SIG-M5 (cell line): ENCODE measurements at regions not wholly inside any gene's neighbourhood (a gene's known extent, or its start where the extent isn't known, plus 50 kb on each side); places are given as distances from the start of the nearest gene placed in this dataset.

ENCODE experiments used
- DNase-seq: peaks from one replicate; lab custom pipeline; 2025; lab: John Stamatoyannopoulos, UW

DNA sequence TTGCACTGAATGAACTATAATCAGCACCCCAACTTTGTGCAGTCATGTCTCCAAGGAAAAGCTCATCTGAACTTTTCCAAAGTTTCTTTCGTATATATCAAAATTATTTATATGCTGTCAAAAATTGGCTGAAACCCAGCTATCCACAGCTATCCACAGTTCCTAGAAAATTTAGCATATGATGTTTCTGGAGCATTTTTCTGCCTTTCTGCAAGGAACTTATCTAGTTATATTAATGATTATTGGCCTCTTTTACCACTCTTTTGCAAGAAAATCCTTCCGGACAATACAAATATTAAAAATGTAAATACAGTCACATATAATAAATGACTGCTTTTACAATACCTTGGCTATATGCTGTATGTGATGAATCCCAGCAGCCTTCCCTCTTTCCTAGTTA lies 270.2 kb downstream of the TMEM167A start:
- no peak for DNase-seq

DNA sequence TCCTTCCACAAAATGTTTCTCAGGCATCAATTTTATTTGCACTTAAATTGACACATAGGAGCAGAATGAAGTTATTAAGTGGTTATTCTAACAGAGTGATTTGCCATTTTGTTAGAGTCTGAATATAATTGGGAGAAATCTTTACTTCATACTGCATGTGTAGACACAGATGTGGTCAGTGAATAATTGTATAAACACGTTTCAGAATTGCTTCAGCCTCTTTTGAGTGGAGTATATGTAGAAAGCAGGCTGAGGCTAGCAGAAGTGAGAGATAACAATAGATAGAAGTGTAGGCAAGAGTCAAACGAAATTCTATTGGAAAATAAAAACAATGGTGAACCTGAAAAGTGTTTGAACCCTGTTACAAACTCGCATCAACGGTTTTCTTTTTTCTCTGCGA lies 270.7 kb downstream of the TMEM167A start:
- no peak for DNase-seq

DNA sequence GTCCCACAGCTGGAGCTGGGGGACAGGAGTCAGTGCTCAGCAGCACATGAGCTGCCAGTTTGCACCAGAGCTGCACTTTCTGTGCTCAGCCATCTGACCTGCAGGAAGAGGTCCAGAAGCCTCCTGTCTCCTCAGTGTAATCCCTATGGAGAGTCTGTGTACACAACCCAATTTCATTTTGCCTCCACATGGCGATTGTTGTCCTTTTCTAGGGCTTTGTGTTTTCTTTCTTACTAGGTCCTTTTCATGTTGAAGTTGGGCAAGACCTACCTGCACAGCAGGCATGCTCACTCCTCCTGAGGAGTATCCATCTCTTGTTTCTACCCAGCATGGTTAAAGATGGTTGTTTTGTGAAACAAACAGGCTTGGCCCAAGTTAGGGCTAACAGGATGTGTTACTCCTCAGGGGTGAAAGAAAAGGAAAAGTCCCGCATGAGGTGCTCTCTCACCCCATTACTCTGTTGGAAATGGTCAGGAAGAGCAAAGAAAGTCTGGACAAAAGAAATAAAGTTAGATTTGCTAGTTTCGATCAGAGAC lies 273.0 kb downstream of the TMEM167A start:
- no peak for DNase-seq

DNA sequence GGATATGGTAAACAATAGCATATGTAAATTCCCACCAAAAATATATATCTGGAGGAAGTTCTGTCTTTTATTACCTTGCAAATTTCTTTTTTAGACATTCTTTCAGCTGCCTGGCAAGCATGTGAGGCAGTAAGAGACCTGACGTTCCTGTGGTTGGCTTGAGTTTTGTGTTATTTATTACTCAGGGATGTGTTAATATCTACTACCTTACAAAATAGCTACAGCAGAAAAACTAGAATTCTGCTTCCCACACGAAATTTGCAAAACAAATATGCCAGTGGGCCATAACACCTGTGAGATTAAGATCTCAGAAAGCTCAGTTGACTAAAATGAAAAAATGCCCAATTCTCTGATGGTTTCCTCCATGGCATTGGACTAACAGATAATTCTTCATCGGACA lies 274.2 kb downstream of the TMEM167A start:
- no peak for DNase-seq

DNA sequence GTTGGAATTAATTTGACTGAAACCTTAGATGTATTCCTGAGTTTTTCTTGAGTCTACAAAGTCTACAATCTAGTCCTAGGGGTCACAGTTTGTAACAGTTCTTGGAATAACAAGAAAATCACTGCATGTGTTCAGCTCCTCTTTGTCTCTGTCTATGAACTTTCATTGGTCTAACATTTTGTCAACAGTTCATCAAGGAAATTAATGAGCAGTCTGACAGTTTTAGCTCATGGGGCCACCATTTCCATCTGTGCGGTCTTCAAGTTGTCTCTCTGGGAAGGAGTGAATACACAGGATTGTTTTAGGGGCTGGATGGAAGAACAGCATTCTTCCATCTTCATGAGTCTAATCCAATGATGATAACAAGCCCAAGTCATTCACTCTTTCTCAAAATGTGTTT lies 276.4 kb downstream of the TMEM167A start:
- DNase-seq, result no peak

DNA sequence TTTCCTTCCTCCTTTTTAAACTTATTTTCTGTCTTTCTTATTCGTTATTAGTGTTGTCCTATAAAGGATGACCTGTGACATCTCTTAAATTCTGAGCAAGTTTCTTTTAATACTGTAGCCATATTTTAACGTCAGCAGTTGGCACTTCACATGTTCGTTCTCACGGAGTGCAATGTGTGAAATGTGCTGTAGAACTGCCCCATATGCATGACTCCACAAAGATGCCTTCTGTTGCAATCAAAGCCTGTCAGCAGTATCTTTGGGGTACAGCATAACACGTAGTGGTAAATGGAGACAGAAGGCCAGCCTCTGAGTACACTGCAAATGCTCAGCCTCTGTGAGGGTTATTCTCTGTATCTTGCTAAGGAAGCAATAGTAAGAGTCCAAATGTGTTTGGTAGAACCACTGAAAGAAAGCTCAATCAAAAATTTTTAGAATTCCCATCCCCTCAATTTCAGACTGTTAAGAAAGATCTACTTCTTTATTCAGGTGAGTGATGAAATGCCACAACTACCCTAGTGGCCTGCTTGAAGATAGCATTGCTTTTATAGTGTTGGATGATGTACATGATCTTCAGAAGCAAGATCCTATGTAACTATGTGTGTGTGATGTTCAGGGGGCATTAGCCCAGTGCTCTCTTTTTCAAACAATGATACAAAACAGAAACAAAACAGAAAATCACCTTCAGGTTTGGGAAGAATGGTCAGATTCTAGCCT lies 277.7 kb downstream of the TMEM167A start:
- DNase-seq, result no peak

DNA sequence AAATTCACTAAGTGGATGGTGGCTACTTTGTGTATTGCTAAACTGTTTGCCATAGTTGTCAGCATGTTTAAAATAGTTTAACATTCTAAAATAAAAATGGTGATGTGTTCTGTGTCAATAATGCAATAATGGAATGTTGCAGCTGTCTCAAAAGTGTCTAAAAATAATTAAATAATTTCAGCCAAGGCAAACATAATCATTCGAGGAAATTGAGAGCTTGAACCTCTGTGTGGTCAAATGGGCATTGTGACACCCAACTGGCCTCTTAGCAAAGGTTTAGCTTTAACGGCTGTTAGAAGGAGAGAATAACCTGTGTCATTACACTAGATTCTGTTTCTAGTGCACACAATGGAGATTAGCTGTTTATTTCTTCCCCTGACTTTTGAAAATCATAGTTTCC lies 278.5 kb downstream of the TMEM167A start:
- DNase-seq, result no peak

DNA sequence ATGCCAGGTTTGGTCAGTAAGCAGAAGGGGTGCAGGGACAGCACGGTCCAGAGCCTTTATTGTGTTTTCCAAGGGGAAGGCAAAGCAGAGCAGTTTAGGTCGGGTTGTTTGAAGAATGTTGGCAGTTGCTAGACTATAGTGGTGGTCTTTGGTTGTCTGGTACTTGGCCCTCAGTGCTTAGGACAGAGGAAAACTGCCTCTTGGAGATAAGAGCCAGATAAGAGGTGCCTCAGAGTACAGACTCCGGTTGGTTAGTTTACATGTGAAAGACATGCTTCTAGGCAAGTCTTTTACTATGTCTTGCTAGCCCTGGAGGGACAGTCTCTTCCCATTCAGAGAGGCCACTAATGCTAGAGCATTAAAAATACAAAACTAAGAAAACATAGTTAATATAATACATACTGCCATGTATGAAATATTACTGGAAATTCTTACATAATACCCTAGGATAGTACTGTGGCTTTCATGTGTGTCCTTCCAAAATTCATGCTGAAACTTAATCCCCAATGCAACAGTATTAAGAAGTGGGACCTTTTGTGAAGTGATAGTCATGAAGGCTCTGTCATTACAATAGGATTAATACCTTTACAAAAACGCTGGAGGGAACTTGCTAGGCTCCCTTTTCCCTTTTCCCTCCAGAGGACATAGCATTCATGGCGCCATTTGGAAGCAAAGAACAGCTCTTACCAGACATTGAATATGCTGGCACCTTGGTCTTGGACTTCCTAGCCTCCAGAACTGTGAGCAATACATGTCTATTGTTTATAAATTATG lies 280.4 kb downstream of the TMEM167A start:
- no peak for DNase-seq

DNA sequence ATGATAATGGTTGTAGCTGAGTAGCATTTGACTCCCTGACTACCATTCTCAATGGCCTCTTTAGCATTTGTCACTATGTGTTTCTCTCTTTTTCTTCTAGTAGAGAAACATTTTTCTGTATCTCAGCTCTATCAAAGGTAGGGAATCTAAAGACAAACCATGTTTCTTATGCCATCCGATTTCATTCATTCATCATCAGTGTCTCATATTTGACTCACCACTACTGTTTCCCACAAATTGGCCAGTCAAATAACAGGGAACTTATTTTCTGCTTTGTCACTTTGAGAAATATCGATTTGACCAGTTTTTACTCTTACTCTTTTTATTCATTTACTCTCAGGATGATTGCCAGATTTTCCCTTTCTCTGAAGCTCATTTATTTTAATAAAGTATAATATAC lies 282.3 kb downstream of the TMEM167A start:
- DNase-seq, result no peak

DNA sequence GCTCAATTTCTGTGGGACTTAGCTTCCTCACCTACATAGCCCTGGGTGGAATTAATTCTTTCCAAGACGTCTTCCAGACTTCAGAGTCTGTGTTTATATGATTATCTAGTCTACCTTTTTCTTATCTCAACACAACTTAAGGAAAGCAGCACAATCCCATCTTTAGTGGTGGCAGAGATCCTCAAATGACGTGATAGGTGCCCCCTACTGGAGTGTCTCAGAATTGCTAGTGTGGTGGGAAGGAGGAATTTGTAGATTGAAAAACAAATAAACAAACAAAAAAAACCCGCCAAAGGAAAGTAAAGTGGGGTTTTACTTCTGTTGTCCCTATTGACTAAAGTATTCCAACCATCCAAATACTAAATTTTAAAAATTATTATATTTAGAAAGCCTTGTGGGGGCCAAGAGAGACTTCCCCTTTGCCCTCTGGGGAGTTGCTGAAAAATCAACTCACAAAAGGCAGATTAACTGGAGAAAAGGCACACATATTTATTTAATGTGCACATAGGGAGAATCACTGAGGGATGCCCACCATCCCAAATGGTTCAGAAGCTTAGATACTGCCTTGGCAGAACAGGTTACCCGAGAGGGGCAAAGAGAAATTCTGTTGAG lies 283.3 kb downstream of the TMEM167A start:
- DNase-seq, result no peak

DNA sequence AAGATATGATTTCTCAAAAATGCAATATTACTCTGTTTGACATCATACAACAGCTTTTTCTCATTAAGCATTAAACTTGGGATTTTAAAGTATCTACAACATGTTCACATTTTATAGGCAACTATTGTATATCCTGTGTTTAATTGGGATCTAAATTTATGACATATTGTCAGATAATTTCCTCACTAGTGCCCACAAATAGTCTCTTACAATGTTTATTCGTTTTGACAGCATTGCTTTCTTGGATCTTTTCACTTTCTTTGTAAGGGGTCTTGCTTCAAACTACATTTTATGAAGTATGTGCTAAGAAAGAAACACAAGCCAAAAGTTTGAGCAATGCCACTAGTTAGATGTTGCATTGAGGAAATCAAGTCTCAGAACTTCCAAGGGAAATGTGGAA lies 285.1 kb downstream of the TMEM167A start:
- no peak for DNase-seq

DNA sequence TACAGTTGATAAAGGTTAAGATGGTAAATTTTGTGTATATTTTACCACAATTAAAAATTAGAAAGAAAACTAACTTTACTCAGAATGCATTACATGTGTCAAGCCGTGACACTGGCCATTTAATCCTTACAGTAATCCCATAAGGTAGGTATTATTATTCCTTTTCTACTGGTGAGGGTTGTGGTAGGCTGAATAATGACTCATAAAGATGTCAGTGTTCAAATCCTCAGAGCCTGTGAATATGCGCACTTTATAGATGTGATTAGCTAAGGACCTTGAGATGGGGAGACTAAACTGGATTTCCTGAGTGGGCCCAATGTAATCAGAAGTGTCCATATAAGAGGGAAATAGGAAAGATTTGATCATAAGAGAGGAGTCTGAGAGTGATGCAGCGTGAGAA lies 288.1 kb downstream of the TMEM167A start:
- DNase-seq, result no peak

DNA sequence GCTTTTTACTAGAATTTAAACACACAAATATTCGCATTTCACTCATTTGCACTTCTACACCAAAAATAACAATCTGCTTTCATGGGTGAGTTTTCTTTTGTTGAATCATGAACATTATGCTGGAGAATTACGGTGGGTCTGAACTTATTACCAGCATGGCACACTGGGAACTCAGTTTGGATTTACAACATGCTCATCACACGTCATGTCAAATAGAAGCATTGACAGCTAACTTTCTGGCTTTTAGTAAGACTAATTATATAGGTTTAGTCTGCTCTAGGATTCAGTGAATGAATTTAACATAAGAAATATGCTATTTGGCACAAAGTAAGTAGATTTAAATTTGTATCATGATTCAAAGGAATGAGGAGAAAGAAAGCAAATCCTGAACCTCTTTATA lies 290.4 kb downstream of the TMEM167A start:
- no peak for DNase-seq

DNA sequence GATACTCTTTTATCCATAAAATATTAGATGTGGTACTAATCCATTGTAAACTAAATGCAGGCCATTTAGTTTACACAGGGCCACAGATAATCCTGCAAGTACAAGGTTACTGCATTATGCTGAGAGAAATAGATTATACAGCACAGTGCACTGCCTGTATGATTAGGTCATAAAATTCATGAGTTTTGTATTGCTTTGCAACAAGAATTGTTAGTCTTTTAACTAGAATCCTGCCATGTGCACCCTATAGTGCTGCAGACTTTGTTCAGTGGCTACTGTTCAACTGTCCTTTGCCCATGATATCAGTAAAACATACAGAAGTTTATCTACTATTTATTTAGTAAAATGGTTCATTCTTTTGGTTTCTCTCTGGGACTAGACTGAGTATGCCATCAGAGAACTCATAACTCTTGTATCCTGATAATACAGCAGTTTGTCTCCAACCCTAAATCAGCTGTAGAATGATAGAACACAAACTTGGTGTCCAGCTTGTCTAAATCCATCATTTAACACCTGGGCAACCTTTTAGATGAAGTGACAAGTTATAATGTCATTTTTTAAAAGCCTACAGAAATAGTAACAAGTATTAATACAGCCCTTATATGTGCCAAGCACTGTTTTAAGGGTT lies 291.2 kb downstream of the TMEM167A start:
- no peak for DNase-seq

DNA sequence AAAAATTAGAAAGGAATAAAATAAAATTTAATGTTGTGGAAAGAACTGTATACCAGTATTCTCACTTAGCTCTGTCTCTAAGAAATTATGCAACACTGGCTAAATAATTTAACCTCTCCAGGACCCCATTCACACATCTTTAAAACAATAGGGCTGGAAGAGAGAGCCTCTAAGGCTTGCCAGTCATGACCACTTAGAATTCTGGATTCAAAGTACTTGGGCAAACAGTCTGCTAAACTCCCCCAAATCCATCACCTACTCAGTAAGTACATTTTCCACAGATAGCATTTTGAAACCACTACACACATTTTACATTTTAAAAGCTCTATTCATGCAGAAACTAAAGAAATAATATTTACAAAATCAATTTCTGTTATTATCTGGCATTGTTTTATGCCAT lies 291.7 kb downstream of the TMEM167A start:
- no peak for DNase-seq

DNA sequence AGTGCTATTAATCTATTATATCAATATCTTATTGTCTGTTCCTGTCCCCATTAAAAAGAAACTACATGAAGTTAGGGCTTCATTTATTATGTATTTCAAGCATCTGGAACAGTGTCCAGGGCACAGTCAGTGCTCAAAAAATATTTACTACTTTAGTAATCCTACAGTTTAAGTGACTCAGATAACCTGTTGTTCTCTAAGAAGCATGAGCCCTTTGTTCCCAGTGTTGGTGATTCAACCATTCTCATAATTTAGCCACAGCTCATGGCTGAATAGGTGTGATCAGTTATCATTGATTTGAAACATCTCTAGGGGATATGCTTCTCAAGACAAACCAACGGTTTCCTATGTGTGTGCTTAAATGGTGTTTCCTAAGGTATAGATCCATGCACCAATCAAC lies 292.7 kb downstream of the TMEM167A start:
- no peak for DNase-seq

DNA sequence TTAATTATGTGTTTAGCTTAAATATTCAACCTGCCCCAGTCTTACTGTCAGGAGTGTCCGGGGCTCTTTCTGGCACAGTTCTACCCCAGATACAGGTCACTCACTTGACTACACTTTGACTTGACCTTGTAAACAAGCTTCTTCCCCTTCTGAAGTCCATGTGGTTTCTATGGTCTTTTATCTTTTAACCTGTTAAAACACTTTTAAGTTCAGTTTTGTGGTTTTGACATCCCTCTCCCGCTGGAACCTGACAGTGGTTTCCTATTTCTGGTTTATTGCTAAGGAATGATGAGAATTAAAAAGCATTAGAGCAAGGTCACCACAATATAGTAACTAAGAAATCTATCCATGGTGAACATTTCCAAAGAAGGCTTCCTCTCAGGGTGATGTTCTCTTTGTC lies 300.1 kb downstream of the TMEM167A start:
- DNase-seq, result no peak

DNA sequence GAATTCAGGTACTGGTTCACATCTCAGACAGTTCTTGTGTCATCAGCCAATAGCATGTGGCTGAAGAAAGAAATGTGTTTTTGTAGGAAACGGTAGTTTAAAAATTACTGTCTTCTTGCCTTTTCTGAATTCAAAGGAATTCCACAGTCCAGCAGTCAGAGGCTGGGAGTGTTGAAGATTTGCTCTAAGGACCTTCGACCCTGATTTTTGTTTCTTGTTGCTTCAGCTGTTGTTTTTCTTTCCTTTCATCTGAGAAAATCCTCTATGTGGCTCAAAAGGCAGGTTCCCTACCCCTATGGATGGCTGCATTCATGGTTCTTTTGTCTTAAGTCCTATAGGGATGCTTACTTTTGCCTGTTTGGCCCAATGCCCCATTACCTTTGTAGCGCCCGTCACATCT lies 304.9 kb downstream of the TMEM167A start:
- DNase-seq, result no peak

DNA sequence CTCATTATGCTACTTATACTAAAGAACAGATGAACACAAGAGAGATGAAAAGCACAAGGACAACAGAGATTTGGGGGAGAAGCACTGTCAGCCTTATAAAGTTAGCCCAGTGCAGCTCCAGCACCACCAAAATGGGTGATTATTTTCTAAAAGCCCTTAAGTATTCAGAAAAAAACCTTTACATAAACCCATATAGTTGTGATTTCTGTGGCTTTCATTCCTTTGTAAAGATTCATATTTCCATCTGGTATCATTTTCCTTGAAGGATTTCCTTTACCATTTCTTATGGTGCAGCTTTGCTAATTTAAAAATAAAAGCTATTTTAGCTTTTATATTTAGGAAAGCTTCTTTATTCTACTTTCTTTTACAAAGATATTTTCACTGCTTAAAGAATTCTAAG lies 311.0 kb downstream of the TMEM167A start:
- no peak for DNase-seq

DNA sequence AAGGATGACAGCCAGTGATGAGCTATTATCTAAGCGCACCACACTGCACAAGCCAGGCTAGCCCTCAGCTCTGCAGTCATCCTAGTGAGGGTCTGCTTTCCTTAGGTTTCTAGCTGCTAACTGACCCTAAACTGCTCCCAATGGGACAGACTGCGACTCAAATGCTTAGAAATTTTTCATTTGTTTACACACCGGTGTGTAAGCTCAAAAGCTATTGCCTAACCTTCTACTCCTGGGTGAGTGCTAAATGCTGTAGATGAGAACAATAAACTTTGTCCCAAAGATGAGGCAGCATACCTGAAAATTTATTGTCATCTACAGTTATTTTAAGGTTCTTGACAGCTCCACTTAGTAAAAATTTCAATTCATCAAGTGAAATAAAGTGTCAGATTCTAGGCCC lies 311.4 kb downstream of the TMEM167A start:
- no peak for DNase-seq

DNA sequence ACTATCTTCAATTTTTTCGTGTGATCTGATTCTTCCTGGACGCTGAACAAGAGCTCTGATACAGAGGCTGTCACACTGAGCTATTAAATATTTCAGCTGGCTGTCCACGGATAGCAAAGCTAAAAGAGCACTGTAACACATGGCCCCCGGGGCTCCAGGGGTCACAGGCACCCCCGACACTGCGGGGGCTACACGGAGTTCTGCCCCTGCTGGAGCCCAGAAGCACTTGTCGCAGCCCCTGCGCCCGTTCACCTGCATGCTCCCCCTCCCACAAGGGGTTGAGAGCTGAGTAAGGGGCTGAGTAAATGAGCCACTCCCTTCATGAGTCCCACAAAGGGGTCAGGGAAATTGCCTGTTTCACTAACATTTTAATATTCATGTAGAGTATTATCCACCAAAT lies 316.3 kb downstream of the TMEM167A start:
- DNase-seq, result no peak

DNA sequence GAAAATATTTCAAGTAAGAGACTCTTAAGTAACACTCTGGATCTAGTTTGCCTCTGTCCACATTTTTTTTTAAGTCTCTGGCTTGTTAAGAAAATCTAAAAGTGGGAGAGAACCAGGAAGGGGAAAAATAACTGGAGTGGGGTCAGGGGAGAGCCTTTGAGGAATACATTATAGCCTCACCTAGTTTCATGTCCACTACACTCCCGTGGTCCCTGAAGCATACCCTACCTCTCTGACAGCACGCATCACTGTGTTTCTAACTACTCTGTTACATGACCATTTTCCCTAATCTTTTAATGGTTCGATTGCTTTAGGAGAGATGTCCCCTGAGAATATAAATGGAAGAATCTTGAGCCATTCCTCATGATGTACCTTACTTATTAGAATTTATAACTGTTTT lies 318.3 kb downstream of the TMEM167A start:
- no peak for DNase-seq

DNA sequence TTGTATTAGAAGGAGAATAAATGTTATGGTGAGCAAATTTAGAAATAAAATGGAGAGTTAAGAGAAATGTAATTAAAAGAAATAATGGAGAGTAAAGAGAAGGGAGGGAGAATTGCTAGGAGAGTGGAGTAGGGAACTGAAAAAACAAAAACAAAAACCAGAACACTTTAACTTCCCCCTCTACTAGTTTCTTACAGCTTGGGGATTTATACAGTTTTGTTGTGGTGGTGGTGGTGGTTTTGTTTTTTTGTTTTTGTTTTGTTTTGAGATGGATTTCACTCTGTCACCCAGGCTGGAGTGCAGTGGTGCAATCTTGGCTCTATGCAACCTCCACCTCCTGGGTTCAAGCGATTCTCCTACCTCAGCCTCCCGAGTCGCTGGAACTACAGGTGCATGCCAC lies 322.4 kb downstream of the TMEM167A start:
- DNase-seq, result no peak
